Peyer's patch (tissue), 4 donors: ENCODE measurements at regions not wholly inside any gene's neighbourhood (a gene's known extent, or its start where the extent isn't known, plus 50 kb on each side); places are given as distances from the start of the nearest gene placed in this dataset.

Source experiments
- POLR2A ChIP-seq, 2 donors: fragments of 450-650 bp; IDR thresholded peaks; one replicate each; pipeline ENCODE4 v1.5.1; 2017; ENCODE audit warnings: antibody characterized with exemption in 2 of 2, mild to moderate bottlenecking in 2 of 2, moderate library complexity in 2 of 2
- TF ChIP-seq, protein P1 (sequence below), 6 experiments: fragments of 450-650 bp in 4 of 6; fragments of 200-600 bp in 2 of 6; sonication (generic) in 1 of 6; IDR thresholded peaks; one replicate each; pipeline ENCODE4 v1.5.1; 2017 to 2019; ENCODE audit warnings: antibody characterized with exemption in 6 of 6, mild to moderate bottlenecking in 3 of 6, moderate library complexity in 1 of 6

DNA sequence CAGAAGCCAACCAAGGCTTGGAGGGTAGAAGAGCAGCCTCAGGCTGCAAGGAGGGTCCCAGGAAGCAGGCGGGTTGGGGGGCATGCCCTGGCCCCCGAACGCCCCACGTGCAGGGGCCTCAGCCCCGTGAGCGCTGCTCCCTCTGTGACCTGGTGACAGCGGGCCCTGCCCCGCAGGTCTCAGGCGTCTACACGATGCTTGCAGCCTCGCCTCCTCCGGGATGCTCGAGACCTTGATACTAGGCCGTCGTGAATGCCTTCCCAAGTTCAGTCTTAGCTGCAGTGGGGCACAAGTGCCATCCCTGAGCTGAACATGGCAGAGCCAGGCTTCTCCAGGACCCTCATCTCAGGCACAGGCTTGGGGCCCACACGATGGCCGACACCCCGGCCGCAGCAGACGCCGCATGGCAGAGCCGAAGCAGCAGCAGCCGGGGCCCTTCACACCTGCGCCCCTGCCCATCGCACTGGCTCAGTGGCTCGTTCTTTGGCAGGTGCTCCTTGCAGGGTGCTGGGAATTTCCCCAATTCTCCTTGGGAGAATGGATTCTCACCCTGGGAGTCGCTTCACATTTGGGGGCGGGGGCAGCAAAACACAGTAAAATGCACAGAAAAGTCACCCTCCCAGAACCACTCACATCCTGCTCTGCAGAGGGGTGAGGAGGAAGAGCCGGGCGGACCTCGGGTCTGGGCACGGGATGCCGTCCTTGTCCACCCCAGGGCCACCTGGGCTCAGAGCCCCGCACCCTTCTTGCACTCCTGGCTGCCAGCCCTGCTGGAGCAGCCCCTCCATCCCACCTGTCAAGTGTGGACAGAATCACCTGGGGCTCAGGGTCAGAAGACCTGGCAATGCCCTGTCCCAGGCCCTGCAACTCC lies 161.8 kb downstream of the DLL1 start:
- TF ChIP-seq, protein P1, sequence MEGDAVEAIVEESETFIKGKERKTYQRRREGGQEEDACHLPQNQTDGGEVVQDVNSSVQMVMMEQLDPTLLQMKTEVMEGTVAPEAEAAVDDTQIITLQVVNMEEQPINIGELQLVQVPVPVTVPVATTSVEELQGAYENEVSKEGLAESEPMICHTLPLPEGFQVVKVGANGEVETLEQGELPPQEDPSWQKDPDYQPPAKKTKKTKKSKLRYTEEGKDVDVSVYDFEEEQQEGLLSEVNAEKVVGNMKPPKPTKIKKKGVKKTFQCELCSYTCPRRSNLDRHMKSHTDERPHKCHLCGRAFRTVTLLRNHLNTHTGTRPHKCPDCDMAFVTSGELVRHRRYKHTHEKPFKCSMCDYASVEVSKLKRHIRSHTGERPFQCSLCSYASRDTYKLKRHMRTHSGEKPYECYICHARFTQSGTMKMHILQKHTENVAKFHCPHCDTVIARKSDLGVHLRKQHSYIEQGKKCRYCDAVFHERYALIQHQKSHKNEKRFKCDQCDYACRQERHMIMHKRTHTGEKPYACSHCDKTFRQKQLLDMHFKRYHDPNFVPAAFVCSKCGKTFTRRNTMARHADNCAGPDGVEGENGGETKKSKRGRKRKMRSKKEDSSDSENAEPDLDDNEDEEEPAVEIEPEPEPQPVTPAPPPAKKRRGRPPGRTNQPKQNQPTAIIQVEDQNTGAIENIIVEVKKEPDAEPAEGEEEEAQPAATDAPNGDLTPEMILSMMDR (IDR thresholded peaks at IDR 0.05) = no peak
- TF ChIP-seq POLR2A (IDR thresholded peaks at IDR 0.05) = no peak
